ENCODE measurements at regions not wholly inside any gene's neighbourhood (a gene's known extent, or its start where the extent isn't known, plus 50 kb on each side); places are given as distances from the start of the nearest gene placed in this dataset.
"Not testable (repeated sequence)": the region's sequence is repeated elsewhere in the genome, so short reads cannot be mapped to it uniquely, and the experiment has no call there.

DNA sequence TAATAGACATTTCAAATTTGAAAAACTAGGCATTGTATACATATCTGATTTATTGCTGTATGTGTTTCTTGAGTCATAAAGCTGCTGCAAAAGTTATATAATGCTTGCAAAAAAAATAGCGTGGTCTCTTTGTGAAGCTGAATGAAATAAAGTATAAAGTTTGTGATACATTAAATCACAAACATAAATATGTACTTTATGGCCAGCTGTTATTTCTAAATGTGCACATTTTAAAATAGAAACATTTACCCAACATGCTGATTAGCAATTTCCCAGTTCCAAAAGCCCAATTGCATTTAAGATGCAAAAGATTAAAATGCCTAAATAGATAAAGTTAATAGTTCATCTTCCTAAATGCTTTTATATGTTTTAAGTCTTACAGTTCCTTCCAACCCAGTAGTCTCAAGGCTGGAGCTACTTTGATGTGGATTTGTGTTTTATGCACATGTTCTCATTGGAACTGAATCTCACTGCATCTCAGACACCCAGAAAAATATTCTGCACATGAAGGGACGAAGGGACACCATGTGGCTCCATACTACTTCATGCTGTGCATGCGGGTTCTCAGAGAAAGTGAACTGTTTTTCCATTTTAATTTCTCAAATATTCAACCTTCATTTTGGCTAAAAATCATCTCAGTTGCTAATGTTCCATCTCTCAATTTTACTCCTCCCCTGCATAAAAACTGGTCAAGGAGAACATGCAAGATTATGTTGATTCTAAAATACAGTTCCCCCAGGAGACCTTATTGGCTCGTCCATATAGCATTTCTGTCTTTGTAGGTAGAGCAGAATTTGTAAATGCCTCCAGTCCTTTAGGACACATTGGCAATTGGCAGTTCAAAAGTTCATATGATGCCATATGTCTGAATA lies 304.6 kb downstream of the MTX2 start:
- no peak for ATAC-seq
- no peak for DNase-seq
- no peak overlapping the region for H3K4me3 Mint-ChIP-seq
- H3K9me3 ChIP-seq (ENCODE audit: control insufficient read depth, low read length, poor library complexity, severe bottlenecking), result no peaks in the 10 kb centered on the region
- H3K4me1 Mint-ChIP-seq, result no peaks in the 10 kb centered on the region
- peaks cover 53% of the 10 kb centered on the region for H3K27me3 Mint-ChIP-seq
- no peak overlapping the region for H3K27ac Mint-ChIP-seq
- H3K36me3 Mint-ChIP-seq (ENCODE audit: low read depth), result peaks cover 2% of the 10 kb centered on the region

GRCh38 chr2:176574484-176575236 lies 305.4 kb downstream of the MTX2 start:
- ATAC-seq, result no peak
- H3K27me3 Mint-ChIP-seq, result peaks cover 45% of the 10 kb centered on the region
- no peaks in the 10 kb centered on the region for H3K4me1 Mint-ChIP-seq
- no peak for DNase-seq
- no peak overlapping the region for H3K27ac Mint-ChIP-seq
- H3K9me3 ChIP-seq (ENCODE audit: control insufficient read depth, low read length, poor library complexity, severe bottlenecking), result no peaks in the 10 kb centered on the region
- no peak overlapping the region for H3K4me3 Mint-ChIP-seq
- H3K36me3 Mint-ChIP-seq (ENCODE audit: low read depth), result peaks cover 3% of the 10 kb centered on the region

DNA sequence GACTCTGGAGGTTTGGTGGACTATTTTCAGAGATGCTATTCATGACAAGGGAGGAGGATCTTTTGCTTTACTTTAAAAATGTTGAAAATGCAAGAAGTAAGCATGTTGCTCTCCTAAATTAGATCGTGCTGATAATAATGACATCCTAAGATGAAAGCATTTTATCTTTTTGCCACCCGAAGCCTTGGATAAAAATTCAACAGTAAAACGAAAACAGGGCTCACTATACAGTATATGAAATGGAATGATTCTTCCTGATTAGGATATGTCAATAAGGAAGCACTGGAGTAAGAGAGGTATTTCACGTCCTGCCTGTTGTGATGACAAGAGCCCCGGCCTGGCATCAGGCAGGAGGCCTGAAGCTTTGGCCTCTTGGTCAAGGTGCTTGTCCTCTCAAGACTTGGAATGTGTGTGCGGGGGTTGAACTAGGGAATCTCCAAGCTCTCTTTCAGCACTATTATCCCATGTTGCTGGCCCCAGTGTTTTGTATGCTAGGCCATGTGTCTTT lies 306.0 kb downstream of the MTX2 start:
- ATAC-seq (no peak), DNase-seq (no peak)
- no peaks in the 10 kb centered on the region for H3K9me3 ChIP-seq (ENCODE audit: control insufficient read depth, low read length, poor library complexity, severe bottlenecking)
- H3K27ac Mint-ChIP-seq, result no peak overlapping the region
- H3K27me3 Mint-ChIP-seq, result peaks cover 41% of the 10 kb centered on the region
- no peaks in the 10 kb centered on the region for H3K4me1 Mint-ChIP-seq
- H3K4me3 Mint-ChIP-seq, result no peak overlapping the region
- peaks cover 5% of the 10 kb centered on the region for H3K36me3 Mint-ChIP-seq (ENCODE audit: low read depth)

DNA sequence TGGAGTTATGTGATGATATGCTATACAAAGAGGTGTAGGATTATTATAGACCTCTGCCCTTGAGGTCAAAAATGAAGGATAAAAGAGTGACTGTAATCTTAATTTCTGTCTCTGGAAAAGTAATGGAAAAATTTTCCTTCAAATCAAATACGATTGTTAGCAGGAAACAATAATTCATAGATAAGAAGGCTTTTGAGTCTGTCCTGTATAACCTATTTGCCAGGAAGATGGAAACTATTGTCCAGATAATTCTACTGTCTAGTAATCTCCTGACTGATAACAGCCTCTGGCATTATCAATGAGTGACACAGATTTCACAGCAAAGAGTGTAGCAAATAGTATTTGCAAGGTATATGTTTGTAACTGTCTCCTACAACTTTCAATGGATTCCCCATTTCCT lies 307.8 kb downstream of the MTX2 start:
- no peaks in the 10 kb centered on the region for H3K9me3 ChIP-seq (ENCODE audit: control insufficient read depth, low read length, poor library complexity, severe bottlenecking)
- H3K27me3 Mint-ChIP-seq, result peaks cover 33% of the 10 kb centered on the region
- ATAC-seq (no peak), DNase-seq (no peak)
- no peaks in the 10 kb centered on the region for H3K4me1 Mint-ChIP-seq
- H3K36me3 Mint-ChIP-seq (ENCODE audit: low read depth), result peaks cover 5% of the 10 kb centered on the region
- H3K27ac Mint-ChIP-seq, result no peak overlapping the region
- H3K4me3 Mint-ChIP-seq, result no peak overlapping the region

DNA sequence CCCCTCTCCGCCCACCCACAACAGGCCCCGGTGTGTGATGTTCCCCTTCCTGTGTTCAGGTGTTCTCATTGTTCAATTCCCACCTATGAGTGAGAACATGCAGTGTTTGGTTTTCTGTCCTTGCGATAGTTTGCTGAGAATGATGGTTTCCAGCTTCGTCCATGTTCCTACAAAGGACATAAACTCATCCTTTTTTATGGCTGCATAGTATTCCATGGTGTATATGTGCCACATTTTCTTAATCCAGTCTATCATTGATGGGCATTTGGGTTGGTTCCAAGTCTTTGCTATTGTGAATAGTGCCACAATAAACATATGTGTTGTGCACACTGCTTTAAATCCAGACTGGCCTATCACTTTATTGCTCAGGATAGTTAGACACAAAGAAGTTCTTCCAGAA lies 309.1 kb downstream of the MTX2 start:
- peaks cover 33% of the 10 kb centered on the region for H3K27me3 Mint-ChIP-seq
- not testable (repeated sequence) for H3K4me3 Mint-ChIP-seq; H3K36me3 Mint-ChIP-seq (ENCODE audit: low read depth); H3K4me1 Mint-ChIP-seq; DNase-seq; H3K9me3 ChIP-seq (ENCODE audit: control insufficient read depth, low read length, poor library complexity, severe bottlenecking); H3K27ac Mint-ChIP-seq; ATAC-seq

DNA sequence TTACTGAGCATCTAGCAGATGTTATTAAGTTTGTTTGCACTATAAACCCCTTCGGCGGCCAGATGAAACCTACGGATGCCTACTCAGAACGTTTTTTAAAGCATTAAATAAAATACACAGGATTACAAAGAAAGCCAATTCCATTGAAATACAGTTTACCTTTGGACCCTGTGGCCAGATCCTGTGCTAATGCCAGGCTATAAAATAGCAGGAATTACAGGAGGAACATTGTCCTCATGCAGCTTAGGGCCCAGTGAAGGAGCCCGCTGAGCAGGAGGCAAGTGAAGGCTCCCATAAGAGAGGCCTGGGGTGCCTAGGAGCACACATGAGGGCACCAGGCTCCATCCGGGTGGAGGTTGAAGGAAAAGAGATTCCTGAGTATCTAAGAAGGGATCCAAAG lies 310.4 kb downstream of the MTX2 start:
- Mint-ChIP-seq H3K4me1 (no peaks in the 10 kb centered on the region), H3K27me3 (peaks cover 28% of the 10 kb centered on the region), H3K4me3 (no peak overlapping the region), H3K36me3 (ENCODE audit: low read depth) (peaks cover 7% of the 10 kb centered on the region), H3K27ac (no peak overlapping the region)
- DNase-seq (no peak), ATAC-seq (no peak)
- no peaks in the 10 kb centered on the region for H3K9me3 ChIP-seq (ENCODE audit: control insufficient read depth, low read length, poor library complexity, severe bottlenecking)

GRCh38 chr2:176581557-176582165 lies 312.4 kb downstream of the MTX2 start:
- H3K9me3 ChIP-seq (ENCODE audit: control insufficient read depth, low read length, poor library complexity, severe bottlenecking), result no peaks in the 10 kb centered on the region
- Mint-ChIP-seq H3K27me3 (peaks cover 24% of the 10 kb centered on the region), H3K4me1 (no peaks in the 10 kb centered on the region), H3K36me3 (ENCODE audit: low read depth) (peaks cover 7% of the 10 kb centered on the region), H3K4me3 (no peak overlapping the region), H3K27ac (no peak overlapping the region)
- no peak for DNase-seq
- ATAC-seq, result no peak

DNA sequence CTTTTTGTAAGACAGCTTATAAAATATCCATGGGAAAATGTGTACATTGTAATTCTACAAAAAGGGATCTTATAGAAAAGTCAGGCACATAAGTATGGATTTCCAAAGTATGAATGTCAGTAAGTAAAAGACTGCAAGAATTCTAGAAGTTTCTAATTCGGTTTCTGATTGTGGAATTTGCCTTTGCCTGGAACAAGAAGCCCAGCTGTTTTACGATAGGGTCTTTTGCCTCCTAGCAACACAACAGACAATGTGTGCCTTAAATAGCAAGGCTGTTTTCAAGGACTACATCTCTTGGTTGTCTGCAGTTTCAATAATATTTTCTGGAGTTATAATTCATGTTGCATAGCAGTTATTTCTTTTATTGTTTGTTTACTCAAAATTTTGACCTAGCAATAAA lies 312.9 kb downstream of the MTX2 start:
- Mint-ChIP-seq H3K36me3 (ENCODE audit: low read depth) (peaks cover 5% of the 10 kb centered on the region), H3K27ac (no peak overlapping the region), H3K4me1 (no peaks in the 10 kb centered on the region), H3K27me3 (peaks cover 24% of the 10 kb centered on the region), H3K4me3 (no peak overlapping the region)
- DNase-seq (no peak), ATAC-seq (no peak)
- H3K9me3 ChIP-seq (ENCODE audit: control insufficient read depth, low read length, poor library complexity, severe bottlenecking), result no peaks in the 10 kb centered on the region

DNA sequence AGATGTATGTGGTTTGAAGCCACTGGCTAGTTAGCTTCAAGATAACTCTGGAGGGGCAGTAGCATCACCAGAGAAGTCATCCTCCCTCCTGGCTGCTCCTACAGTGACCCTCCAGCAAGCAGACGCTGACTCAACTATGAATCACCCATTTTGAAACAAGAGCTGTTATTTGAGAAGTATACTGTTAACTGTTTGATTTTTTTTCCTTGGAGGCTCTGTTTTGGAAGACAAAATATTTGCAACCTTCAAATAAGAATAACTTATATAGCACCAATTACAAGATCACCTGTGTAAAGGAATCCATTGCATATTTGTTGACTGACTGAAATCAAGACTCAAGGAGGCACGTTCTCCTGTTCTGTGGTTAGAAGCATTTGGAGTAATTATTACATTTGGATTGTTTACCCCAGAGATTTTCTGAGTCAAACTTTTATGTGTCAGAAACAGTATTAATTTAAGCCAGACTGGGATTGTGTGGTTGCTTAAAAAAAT lies 313.8 kb downstream of the MTX2 start:
- ATAC-seq (no peak), DNase-seq (no peak)
- Mint-ChIP-seq H3K4me3 (no peak overlapping the region), H3K27ac (no peak overlapping the region), H3K4me1 (no peaks in the 10 kb centered on the region), H3K27me3 (peaks cover 32% of the 10 kb centered on the region), H3K36me3 (ENCODE audit: low read depth) (peaks cover 5% of the 10 kb centered on the region)
- H3K9me3 ChIP-seq (ENCODE audit: control insufficient read depth, low read length, poor library complexity, severe bottlenecking), result no peaks in the 10 kb centered on the region

DNA sequence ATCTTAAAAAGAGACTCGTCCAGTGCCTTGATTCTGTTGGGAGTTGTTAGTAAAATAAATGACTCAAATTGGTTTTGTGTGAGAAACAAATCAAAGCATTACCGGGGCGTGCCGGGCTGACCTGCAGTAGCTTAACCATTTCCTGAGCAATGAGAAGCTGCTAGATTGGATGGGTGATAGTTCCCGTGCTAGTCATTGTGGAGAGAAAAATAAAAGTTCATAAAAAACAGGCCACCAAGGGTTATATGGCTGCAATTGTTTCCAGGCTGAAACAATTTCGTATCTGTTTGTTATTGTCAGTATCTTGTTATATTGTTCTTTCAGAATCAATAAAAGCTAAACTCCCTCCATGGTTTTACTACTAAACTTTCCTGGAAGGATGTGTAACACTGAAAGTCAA lies 314.4 kb downstream of the MTX2 start:
- H3K4me1 Mint-ChIP-seq, result no peaks in the 10 kb centered on the region
- no peak overlapping the region for H3K27ac Mint-ChIP-seq
- H3K27me3 Mint-ChIP-seq, result peaks cover 36% of the 10 kb centered on the region
- DNase-seq, result no peak
- H3K36me3 Mint-ChIP-seq (ENCODE audit: low read depth), result peaks cover 5% of the 10 kb centered on the region
- no peak for ATAC-seq
- no peaks in the 10 kb centered on the region for H3K9me3 ChIP-seq (ENCODE audit: control insufficient read depth, low read length, poor library complexity, severe bottlenecking)
- H3K4me3 Mint-ChIP-seq, result no peak overlapping the region

- Mint-ChIP-seq H3K4me1 (no peaks in the 10 kb centered on the region), H3K4me3 (no peak overlapping the region), H3K36me3 (ENCODE audit: low read depth) (peaks cover 5% of the 10 kb centered on the region), H3K27ac (no peak overlapping the region), H3K27me3 (peaks cover 37% of the 10 kb centered on the region)
- no peaks in the 10 kb centered on the region for H3K9me3 ChIP-seq (ENCODE audit: control insufficient read depth, low read length, poor library complexity, severe bottlenecking)
- DNase-seq, result no peak
- no peak for ATAC-seq
Measured at GRCh38 chr2:176584333-176584732, 315.1 kb downstream of the MTX2 start.

- no peak for ATAC-seq
- H3K9me3 ChIP-seq (ENCODE audit: control insufficient read depth, low read length, poor library complexity, severe bottlenecking), result no peaks in the 10 kb centered on the region
- no peaks in the 10 kb centered on the region for H3K4me1 Mint-ChIP-seq
- DNase-seq, result no peak
- H3K36me3 Mint-ChIP-seq (ENCODE audit: low read depth), result peaks cover 2% of the 10 kb centered on the region
- no peak overlapping the region for H3K27ac Mint-ChIP-seq
- no peak overlapping the region for H3K4me3 Mint-ChIP-seq
- H3K27me3 Mint-ChIP-seq, result peaks cover 41% of the 10 kb centered on the region
Measured at GRCh38 chr2:176585291-176585690, 316.0 kb downstream of the MTX2 start.

DNA sequence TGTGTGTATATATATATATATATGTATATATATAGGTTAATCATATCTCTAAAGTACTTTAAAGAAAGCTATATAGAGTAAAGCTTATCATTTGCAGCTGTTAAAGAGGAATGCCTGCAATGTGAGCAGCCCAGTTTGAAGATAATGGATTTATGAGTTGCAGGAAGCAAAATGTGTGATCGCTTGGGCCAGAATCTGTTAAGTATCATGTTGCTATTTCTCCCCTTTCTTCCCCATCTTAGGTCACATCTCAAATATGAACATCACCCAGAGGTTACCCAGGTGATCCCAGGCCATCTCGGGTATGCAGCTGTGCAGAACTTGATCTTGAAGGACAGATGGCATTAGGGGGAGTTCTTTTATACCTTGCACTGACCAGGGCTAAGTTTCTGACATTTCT lies 316.5 kb downstream of the MTX2 start:
- Mint-ChIP-seq H3K27me3 (peaks cover 41% of the 10 kb centered on the region), H3K27ac (no peak overlapping the region), H3K36me3 (ENCODE audit: low read depth) (peaks cover 2% of the 10 kb centered on the region), H3K4me3 (no peak overlapping the region), H3K4me1 (no peaks in the 10 kb centered on the region)
- ATAC-seq (no peak), DNase-seq (no peak)
- H3K9me3 ChIP-seq (ENCODE audit: control insufficient read depth, low read length, poor library complexity, severe bottlenecking), result no peaks in the 10 kb centered on the region
